Right atrium auricular region (tissue), 2 donors: ENCODE measurements at regions not wholly inside any gene's neighbourhood (a gene's known extent, or its start where the extent isn't known, plus 50 kb on each side); places are given as distances from the start of the nearest gene placed in this dataset.

Source experiments
- DNase-seq: peaks from one replicate; pipeline ENCODE4 v3.0.0-alpha.2; 2019; ENCODE audit warnings: low spot score
- H3K27ac ChIP-seq, 2 donors: fragments of 200-600 bp; sonication (generic); 1 replicate in 1 of 2; 2 replicates in 1 of 2; pipeline ENCODE4 v1.5.1; 2016 to 2019
- H3K27me3 ChIP-seq, 2 donors: fragments of 200-600 bp; sonication (generic); one replicate each; pipeline versions ENCODE4 v1.5.1 to v1.6.0; 2017 to 2019
- H3K36me3 ChIP-seq: fragments of 200-600 bp; sonication (generic); one replicate; pipeline ENCODE4 v1.5.1; 2016
- H3K4me1 ChIP-seq, 2 donors: fragments of 200-600 bp; sonication (generic); one replicate each; pipeline versions ENCODE4 v1.5.1 to v1.6.0; 2017 to 2019
- H3K4me3 ChIP-seq, 2 donors: fragments of 200-600 bp; sonication (generic); 1 replicate in 1 of 2; 2 replicates in 1 of 2; pipeline ENCODE4 v1.5.1; 2017 to 2019; ENCODE audit warnings: mild to moderate bottlenecking in 1 of 2, moderate library complexity in 1 of 2
- H3K9me3 ChIP-seq, 2 donors: fragments of 200-600 bp; sonication (generic); one replicate each; pipeline ENCODE4 v1.5.1; 2019
- TF ChIP-seq, protein P1 (sequence below), 2 donors: fragments of 200-600 bp; sonication (generic); IDR thresholded peaks; one replicate each; pipeline ENCODE4 v1.5.1; 2019; ENCODE audit warnings: antibody characterized with exemption in 2 of 2

DNA sequence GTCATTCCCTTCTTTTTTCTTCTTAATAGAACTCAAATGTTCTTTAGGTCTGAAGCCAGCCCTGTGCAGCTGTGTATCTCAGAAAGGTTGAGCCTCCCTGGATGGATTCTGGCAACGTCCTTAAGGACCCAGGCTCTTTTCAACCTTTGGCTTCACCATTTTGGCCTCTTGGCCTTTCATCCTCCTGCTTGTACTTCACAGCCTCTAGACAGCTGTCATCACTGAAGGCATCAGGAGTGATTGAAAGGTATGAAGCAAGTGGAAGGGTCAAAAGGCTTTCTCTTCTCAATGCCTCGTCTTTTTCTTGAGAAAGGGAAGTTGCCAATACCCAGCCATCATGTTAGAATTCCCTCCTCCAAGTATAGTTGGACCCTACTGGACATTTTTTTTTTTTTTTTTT, 81.2 kb upstream of the RANBP3L start:
- Histone ChIP-seq H3K36me3 (no peaks in the 10 kb centered on the region), H3K9me3 (no peaks in the 10 kb centered on the region), H3K4me3 (no peak overlapping the region), H3K4me1 (no peaks in the 10 kb centered on the region), H3K27ac (no peak overlapping the region), H3K27me3 (no peaks in the 10 kb centered on the region)
- TF ChIP-seq, protein P1, sequence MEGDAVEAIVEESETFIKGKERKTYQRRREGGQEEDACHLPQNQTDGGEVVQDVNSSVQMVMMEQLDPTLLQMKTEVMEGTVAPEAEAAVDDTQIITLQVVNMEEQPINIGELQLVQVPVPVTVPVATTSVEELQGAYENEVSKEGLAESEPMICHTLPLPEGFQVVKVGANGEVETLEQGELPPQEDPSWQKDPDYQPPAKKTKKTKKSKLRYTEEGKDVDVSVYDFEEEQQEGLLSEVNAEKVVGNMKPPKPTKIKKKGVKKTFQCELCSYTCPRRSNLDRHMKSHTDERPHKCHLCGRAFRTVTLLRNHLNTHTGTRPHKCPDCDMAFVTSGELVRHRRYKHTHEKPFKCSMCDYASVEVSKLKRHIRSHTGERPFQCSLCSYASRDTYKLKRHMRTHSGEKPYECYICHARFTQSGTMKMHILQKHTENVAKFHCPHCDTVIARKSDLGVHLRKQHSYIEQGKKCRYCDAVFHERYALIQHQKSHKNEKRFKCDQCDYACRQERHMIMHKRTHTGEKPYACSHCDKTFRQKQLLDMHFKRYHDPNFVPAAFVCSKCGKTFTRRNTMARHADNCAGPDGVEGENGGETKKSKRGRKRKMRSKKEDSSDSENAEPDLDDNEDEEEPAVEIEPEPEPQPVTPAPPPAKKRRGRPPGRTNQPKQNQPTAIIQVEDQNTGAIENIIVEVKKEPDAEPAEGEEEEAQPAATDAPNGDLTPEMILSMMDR (IDR thresholded peaks at IDR 0.05): no peak
- DNase-seq: no peak

DNA sequence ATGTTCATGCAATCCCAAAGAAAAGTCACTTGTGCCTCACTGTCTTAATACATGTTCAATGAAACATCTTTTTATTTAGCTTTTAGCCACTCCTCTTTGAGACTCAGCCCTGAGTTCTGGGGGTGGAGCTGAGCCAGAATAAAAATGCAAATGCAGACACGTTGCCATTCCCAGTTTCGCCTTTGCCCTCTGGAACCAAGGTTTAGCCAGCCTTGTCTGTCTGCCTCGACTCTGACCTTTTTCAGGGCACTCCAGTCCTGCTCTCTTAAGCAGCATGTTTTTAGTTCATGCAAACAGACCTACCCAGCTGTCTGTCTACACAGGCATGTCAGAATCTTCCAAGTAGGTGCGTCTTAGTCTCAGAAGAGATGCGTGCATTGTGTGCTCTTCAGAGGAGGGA, 82.2 kb upstream of the RANBP3L start:
- H3K4me1 ChIP-seq: no peaks in the 10 kb centered on the region
- H3K9me3 ChIP-seq: no peaks in the 10 kb centered on the region
- TF ChIP-seq, protein P1 (IDR thresholded peaks at IDR 0.05): no peak
- H3K27ac ChIP-seq: no peak overlapping the region
- no peaks in the 10 kb centered on the region for H3K36me3 ChIP-seq
- no peaks in the 10 kb centered on the region for H3K27me3 ChIP-seq
- no peak for DNase-seq
- H3K4me3 ChIP-seq: no peak overlapping the region

DNA sequence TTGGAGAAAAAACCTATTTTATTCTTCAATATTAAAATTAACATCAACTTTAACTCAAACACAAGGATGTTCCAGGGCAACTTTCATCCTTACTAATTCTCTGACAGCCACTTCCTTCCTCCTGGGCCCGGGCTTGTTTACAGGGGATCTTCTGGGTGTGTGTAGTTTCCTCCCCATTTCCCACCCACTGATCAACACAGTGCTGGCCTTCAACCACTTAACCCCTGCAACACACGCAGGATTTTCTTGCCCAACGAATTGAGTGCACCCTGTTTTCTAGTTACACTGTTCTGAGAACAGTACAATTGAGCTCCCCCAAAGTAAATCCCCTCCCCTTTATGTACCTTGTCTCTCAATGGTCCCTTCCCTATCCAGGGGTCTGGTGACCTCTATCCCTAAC, 83.1 kb upstream of the RANBP3L start:
- TF ChIP-seq, protein P1 (IDR thresholded peaks at IDR 0.05): no peak
- H3K27ac ChIP-seq: no peak overlapping the region
- DNase-seq: no peak
- H3K4me1 ChIP-seq: no peaks in the 10 kb centered on the region
- no peaks in the 10 kb centered on the region for H3K36me3 ChIP-seq
- H3K9me3 ChIP-seq: no peaks in the 10 kb centered on the region
- H3K4me3 ChIP-seq: no peak overlapping the region
- no peaks in the 10 kb centered on the region for H3K27me3 ChIP-seq

DNA sequence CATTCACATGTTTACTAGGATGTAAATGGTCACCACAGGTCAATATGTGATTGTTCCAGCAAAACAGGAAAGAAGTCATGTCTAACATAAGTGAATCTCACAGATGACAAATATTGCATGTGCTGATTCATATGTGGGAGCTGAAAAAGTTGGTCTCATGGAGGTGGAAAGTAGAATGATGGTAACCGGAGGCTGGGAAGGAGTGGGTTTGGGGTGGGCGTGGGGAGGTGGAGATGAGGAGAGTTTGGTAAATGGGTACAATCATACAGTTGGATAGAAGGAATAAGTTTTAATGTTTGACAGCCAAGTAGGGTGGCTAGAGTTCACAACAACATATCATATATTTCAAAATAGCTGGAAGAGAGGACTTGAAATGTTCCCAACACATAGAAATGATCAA, 83.8 kb upstream of the RANBP3L start:
- no peaks in the 10 kb centered on the region for H3K4me1 ChIP-seq
- TF ChIP-seq, protein P1 (IDR thresholded peaks at IDR 0.05): no peak
- no peak overlapping the region for H3K27ac ChIP-seq
- H3K36me3 ChIP-seq: no peaks in the 10 kb centered on the region
- no peak for DNase-seq
- no peaks in the 10 kb centered on the region for H3K27me3 ChIP-seq
- no peaks in the 10 kb centered on the region for H3K9me3 ChIP-seq
- no peak overlapping the region for H3K4me3 ChIP-seq

DNA sequence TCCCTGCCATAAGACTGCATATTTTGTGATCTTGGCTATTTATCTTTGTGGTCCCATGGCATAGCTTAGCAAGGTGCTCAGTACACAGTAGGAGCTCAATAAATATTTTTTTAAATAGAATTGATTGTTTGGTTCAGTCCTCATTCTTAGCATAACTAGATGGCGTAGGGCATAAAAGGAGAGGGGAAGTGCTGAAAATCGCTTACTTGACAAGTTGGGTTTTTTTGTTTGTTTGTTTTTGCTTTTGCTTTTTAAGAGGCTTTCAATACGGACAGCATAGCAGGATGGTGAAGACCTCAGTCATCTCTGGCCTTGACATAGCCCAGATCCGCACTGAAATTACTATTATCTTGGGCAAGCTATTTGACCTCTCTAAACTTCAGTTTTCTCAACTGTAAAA, 86.6 kb upstream of the RANBP3L start:
- TF ChIP-seq, protein P1 (IDR thresholded peaks at IDR 0.05): no peak
- H3K9me3 ChIP-seq: no peaks in the 10 kb centered on the region
- DNase-seq: no peak
- peaks cover 0 to 6% of the 10 kb centered on the region in 2 donors for H3K4me1 ChIP-seq
- no peaks in the 10 kb centered on the region for H3K36me3 ChIP-seq
- no peaks in the 10 kb centered on the region for H3K27me3 ChIP-seq
- H3K27ac ChIP-seq: no peak overlapping the region
- H3K4me3 ChIP-seq: no peak overlapping the region

DNA sequence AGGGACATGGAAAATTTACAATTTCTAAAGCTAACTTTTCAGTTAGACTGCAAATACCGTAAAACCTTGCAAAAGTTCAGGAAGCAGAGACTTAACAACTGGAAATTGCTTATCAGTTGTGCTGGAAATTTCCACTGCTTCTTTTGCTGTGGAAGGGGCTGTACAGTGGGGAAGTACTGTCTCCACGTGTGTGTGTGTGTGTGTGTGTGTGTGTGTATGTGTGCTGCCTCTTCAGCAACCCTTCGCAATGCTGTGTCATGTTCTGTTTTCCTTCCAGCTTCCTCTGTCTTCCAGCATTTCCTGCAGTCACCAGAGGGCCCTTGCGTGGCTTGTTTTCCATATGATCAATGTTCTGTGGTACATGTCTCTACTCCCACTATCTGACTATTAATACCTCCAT, 87.5 kb upstream of the RANBP3L start:
- DNase-seq: no peak
- H3K9me3 ChIP-seq: no peaks in the 10 kb centered on the region
- TF ChIP-seq, protein P1 (IDR thresholded peaks at IDR 0.05): no peak
- H3K27ac ChIP-seq: peak overlapping the region in 1 of 2 donors; percentile 30
- peaks cover 0 to 6% of the 10 kb centered on the region in 2 donors for H3K4me1 ChIP-seq
- H3K4me3 ChIP-seq: no peak overlapping the region
- H3K27me3 ChIP-seq: no peaks in the 10 kb centered on the region
- H3K36me3 ChIP-seq: no peaks in the 10 kb centered on the region
